Lung (tissue), 11 donors: ENCODE measurements at regions not wholly inside any gene's neighbourhood (a gene's known extent, or its start where the extent isn't known, plus 50 kb on each side); places are given as distances from the start of the nearest gene placed in this dataset.
A peak's percentile ranks its signal among the peaks of the same experiment; 100 is the strongest.

Source experiments
- ATAC-seq: fragments of 200-7000 bp; cut with Tn5 transposase; one replicate; pipeline ENCODE4 v1.9.1; 2020; ENCODE audit warnings: moderate number of reproducible peaks; ENCODE audit not compliant: insufficient read depth, low FRiP score
- DNase-seq, 3 donors: peaks; one replicate each; pipeline ENCODE4 v3.0.0-alpha.2; 2013 to 2017
- H3K27ac ChIP-seq, 2 donors: one replicate each; pipeline ENCODE4 v1.5.1; 2013; ENCODE audit warnings: mild to moderate bottlenecking in 2 of 2, moderate library complexity in 2 of 2, control low read depth in 1 of 2, inconsistent platforms in 1 of 2, low read depth in 1 of 2, low read length in 1 of 2
- H3K27me3 ChIP-seq, 3 donors: one replicate each; pipeline ENCODE4 v1.5.1; 2013; ENCODE audit warnings: low read length in 2 of 3; ENCODE audit not compliant: control insufficient read depth in 3 of 3, insufficient read depth in 3 of 3
- H3K36me3 ChIP-seq, 4 donors: one replicate each; pipeline ENCODE4 v1.5.1; 2013; ENCODE audit warnings: low read length in 4 of 4, mild to moderate bottlenecking in 1 of 4, moderate library complexity in 1 of 4; ENCODE audit not compliant: control insufficient read depth in 4 of 4, insufficient read depth in 4 of 4
- H3K4me1 ChIP-seq, 5 donors: one replicate each; pipeline ENCODE4 v1.5.1; 2013; ENCODE audit warnings: low read length in 5 of 5, mild to moderate bottlenecking in 2 of 5, moderate library complexity in 1 of 5; ENCODE audit not compliant: control insufficient read depth in 5 of 5, insufficient read depth in 5 of 5
- H3K4me3 ChIP-seq: one replicate; pipeline ENCODE4 v1.5.1; 2013; ENCODE audit warnings: mild to moderate bottlenecking, control low read depth, moderate library complexity
- H3K9ac ChIP-seq, 2 donors: one replicate each; pipeline ENCODE4 v1.5.1; 2013; ENCODE audit warnings: low read length in 2 of 2, control low read depth in 1 of 2; ENCODE audit not compliant: insufficient read depth in 1 of 2
- H3K9me3 ChIP-seq, 4 donors: one replicate each; pipeline ENCODE4 v1.5.1; 2013; ENCODE audit warnings: low read length in 3 of 4, mild to moderate bottlenecking in 1 of 4, moderate library complexity in 1 of 4; ENCODE audit not compliant: control insufficient read depth in 4 of 4, insufficient read depth in 3 of 4
- WGBS, 2 donors: extraction: QIAGEN DNeasy Blood & Tissue Kit; methylation state at CpG; one replicate each; pipeline ENCODE4 v1.1.7; 2013; 5-methylcytosine and 5-hydroxymethylcytosine counted together
- TF ChIP-seq, protein P1 (sequence below): IDR thresholded peaks from 2 replicates; pipeline ENCODE4 v1.5.1; 2012; ENCODE audit warnings: mild to moderate bottlenecking; ENCODE audit errors: control extremely low read depth, extremely low read depth
- donor health status: control.
- donor health status: control.
- donor health status: Bipolar disorder and iron deficiency.
- donor health status: healthy.
- donor health status: DM: yes; HTN: yes; CAD: no.

DNA sequence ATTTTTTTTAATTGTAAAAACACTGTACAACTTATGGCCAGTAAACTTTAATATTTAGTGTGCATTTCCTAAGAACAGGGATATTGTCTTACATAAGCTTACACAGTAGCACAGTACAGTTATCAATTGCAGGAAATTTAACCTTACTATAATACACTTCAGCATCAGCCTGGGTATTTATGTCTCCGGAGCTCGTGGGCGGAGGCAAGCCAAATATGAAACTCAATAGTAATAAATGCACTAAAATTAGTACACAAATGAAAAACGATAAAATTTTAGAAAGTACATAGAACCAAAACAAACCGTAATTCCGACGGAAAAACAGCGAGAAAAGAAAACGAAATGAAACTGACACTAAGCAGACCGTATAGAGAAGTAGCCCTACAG, 91.2 kb downstream of the ANXA2R start:
- no peak for ATAC-seq
- Histone ChIP-seq H3K36me3 (no peaks in the 10 kb centered on the region), H3K4me3 (no peak overlapping the region), H3K9me3 (peaks cover 0 to 16% (median 0%) of the 10 kb centered on the region in 4 donors), H3K27ac (peak overlapping the region in 1 of 2 donors; percentile 77), H3K27me3 (peaks cover 0 to 86% (median 81%) of the 10 kb centered on the region in 3 donors), H3K9ac (no peak overlapping the region), H3K4me1 (peaks cover 0 to 25% (median 5%) of the 10 kb centered on the region in 5 donors)
- 10 to 13% methylated on average over 10 of the region's 10 CpGs for WGBS, 2 donors
- TF ChIP-seq, protein P1, sequence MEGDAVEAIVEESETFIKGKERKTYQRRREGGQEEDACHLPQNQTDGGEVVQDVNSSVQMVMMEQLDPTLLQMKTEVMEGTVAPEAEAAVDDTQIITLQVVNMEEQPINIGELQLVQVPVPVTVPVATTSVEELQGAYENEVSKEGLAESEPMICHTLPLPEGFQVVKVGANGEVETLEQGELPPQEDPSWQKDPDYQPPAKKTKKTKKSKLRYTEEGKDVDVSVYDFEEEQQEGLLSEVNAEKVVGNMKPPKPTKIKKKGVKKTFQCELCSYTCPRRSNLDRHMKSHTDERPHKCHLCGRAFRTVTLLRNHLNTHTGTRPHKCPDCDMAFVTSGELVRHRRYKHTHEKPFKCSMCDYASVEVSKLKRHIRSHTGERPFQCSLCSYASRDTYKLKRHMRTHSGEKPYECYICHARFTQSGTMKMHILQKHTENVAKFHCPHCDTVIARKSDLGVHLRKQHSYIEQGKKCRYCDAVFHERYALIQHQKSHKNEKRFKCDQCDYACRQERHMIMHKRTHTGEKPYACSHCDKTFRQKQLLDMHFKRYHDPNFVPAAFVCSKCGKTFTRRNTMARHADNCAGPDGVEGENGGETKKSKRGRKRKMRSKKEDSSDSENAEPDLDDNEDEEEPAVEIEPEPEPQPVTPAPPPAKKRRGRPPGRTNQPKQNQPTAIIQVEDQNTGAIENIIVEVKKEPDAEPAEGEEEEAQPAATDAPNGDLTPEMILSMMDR = no peak
- no peak for DNase-seq

DNA sequence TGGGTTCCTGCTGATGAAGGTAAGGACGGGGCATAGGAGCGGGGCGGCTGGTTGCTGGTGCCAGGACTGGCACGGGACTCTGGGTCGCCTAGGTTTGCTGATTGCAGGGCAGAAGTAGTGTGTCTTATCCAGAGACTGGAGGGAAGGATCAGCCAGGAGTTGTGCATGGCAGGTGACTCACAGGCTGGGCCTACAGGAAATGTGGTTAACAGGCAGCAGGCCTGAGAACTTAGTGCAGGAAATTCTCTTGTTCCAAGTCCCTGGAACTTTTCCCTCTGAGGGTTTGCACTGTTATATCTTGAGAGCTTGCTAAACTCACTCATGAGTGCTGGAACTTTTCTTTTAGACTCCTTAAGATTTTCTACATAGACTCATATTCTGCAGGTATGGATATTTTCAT, 95.1 kb downstream of the ANXA2R start:
- Histone ChIP-seq H3K9ac (no peak overlapping the region), H3K36me3 (no peaks in the 10 kb centered on the region), H3K27ac (no peak overlapping the region), H3K27me3 (peaks cover 0 to 81% (median 58%) of the 10 kb centered on the region in 3 donors), H3K9me3 (no peaks in the 10 kb centered on the region), H3K4me3 (no peak overlapping the region), H3K4me1 (peaks cover 0 to 7% (median 0%) of the 10 kb centered on the region in 5 donors)
- TF ChIP-seq, protein P1 = no peak
- ATAC-seq (peak; percentile 55), DNase-seq (peak in 1 of 3 donors; percentile 23)
- WGBS, 2 donors = 93 to 94% methylated on average over 5 of the region's 5 CpGs

DNA sequence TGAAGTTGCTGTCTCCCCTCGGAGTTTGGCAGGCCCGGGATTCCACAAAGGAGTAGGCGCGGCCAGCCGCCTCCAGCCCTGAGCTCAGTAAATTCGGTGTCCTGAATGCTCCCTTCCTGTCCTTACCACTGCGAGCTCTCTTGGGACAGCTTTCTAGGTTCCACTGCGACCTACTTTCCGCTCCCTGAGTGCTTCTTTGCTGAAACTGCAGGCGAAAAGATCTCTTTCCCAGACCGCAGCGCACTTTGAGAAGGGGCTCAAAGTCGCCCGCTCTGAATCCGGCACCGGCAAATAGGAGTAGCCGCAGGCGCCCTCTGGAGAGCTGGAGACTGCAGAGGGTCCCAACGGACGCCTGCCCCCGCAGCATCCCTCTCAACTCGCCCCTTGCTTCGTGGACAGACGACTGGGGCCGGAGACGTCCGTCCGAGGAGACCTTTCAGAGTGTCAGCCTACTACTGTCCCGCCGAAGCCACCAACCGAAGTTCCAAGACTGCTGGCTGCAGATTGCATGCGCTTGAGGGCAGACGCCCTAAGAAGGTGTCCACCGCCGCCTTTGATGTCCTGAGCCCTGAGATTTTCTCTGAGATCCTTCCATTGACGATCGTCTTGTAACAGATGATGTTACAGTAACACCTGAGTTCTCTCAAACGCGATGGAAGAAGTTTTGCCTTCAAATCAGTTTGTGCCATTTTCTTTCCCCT, 96.0 kb downstream of the ANXA2R start:
- DNase-seq = peak; percentile 19 to 35 (median 31)
- Histone ChIP-seq H3K36me3 (no peaks in the 10 kb centered on the region), H3K9ac (no peak overlapping the region), H3K9me3 (no peaks in the 10 kb centered on the region), H3K4me3 (no peak overlapping the region), H3K4me1 (peaks cover 0 to 4% (median 0%) of the 10 kb centered on the region in 5 donors), H3K27ac (no peak overlapping the region), H3K27me3 (peaks cover 0 to 74% (median 49%) of the 10 kb centered on the region in 3 donors)
- ATAC-seq = no peak
- TF ChIP-seq, protein P1 = no peak
- WGBS, 2 donors = 47% methylated on average over 39 of the region's 39 CpGs
